Liver (tissue), 8 donors: ENCODE measurements at regions not wholly inside any gene's neighbourhood (a gene's known extent, or its start where the extent isn't known, plus 50 kb on each side); places are given as distances from the start of the nearest gene placed in this dataset.

Experiments
- DNase-seq: peaks from one replicate; pipeline ENCODE4 v3.0.0-alpha.2; 2017; ENCODE audit warnings: low spot score
- H3K27ac ChIP-seq, 2 donors: one replicate each; pipeline ENCODE4 v1.7.0; 2013; ENCODE audit warnings: inconsistent platforms in 2 of 2, low read length in 2 of 2, control low read depth in 1 of 2, low read depth in 1 of 2, mild to moderate bottlenecking in 1 of 2
- H3K27me3 ChIP-seq, 4 donors: one replicate each; pipeline versions ENCODE4 v1.6.1 to v1.7.0; 2013; ENCODE audit warnings: low read length in 3 of 4, inconsistent platforms in 1 of 4, mild to moderate bottlenecking in 1 of 4, moderate library complexity in 1 of 4; ENCODE audit not compliant: control insufficient read depth in 4 of 4, insufficient read depth in 4 of 4
- H3K36me3 ChIP-seq, 4 donors: one replicate each; pipeline versions ENCODE4 v1.6.1 to v1.7.0; 2013; ENCODE audit warnings: low read length in 3 of 4, mild to moderate bottlenecking in 3 of 4, low read depth in 1 of 4, moderate library complexity in 1 of 4; ENCODE audit not compliant: control insufficient read depth in 4 of 4, insufficient read depth in 3 of 4
- H3K4me1 ChIP-seq, 4 donors: one replicate each; pipeline versions ENCODE4 v1.6.1 to v1.7.0; 2013; ENCODE audit warnings: low read length in 3 of 4, mild to moderate bottlenecking in 3 of 4, moderate library complexity in 1 of 4; ENCODE audit not compliant: control insufficient read depth in 4 of 4, insufficient read depth in 4 of 4
- H3K4me3 ChIP-seq, 3 donors: one replicate each; pipeline versions ENCODE4 v1.6.1 to v1.7.0; 2013; ENCODE audit warnings: low read length in 3 of 3, control low read depth in 1 of 3, low read depth in 1 of 3, mild to moderate bottlenecking in 1 of 3
- H3K9ac ChIP-seq, 2 donors: one replicate each; pipeline ENCODE4 v1.7.0; 2013; ENCODE audit warnings: low read length in 2 of 2, mild to moderate bottlenecking in 2 of 2, moderate library complexity in 2 of 2, control low read depth in 1 of 2, low read depth in 1 of 2
- H3K9me3 ChIP-seq, 4 donors: one replicate each; pipeline versions ENCODE4 v1.6.1 to v1.7.0; 2013; ENCODE audit warnings: low read length in 3 of 4; ENCODE audit not compliant: control insufficient read depth in 4 of 4
- CTCF ChIP-seq: fragments of 150-350 bp; IDR thresholded peaks from 2 replicates; pipeline ENCODE4 v1.5.1; 2017; ENCODE audit warnings: improper control_type of control experiment, low read depth, low read length; ENCODE audit not compliant: missing input control
- EGR1 ChIP-seq, 2 donors: IDR thresholded peaks; 2 replicates each; pipeline ENCODE4 v1.6.1; 2016 to 2018; ENCODE audit warnings: antibody characterized with exemption in 2 of 2, low read depth in 2 of 2
- FOXA2 ChIP-seq: IDR thresholded peaks from 2 replicates; pipeline ENCODE4 v1.6.1; 2016; ENCODE audit warnings: antibody characterized with exemption
- GABPA ChIP-seq, 2 donors: IDR thresholded peaks in 1 of 2; conservative IDR thresholded peaks in 1 of 2; 2 replicates each; pipeline ENCODE4 v1.6.1; 2016; ENCODE audit warnings: antibody characterized with exemption in 2 of 2, mild to moderate bottlenecking in 1 of 2, moderate library complexity in 1 of 2
- HNF4G ChIP-seq: IDR thresholded peaks from 2 replicates; pipeline ENCODE4 v1.6.1; 2016; ENCODE audit warnings: antibody characterized with exemption
- REST ChIP-seq: IDR thresholded peaks from 2 replicates; pipeline ENCODE4 v1.6.1; 2016; ENCODE audit warnings: antibody characterized with exemption, mild to moderate bottlenecking
- RXRA ChIP-seq, 2 donors: IDR thresholded peaks; 2 replicates each; pipeline ENCODE4 v1.6.1; 2017 to 2018; ENCODE audit warnings: antibody characterized with exemption in 2 of 2, mild to moderate bottlenecking in 1 of 2
- TAF1 ChIP-seq: conservative IDR thresholded peaks from 2 replicates; pipeline ENCODE4 v1.6.1; 2016; ENCODE audit warnings: antibody characterized with exemption, mild to moderate bottlenecking
- ZBTB33 ChIP-seq: IDR thresholded peaks from 2 replicates; pipeline ENCODE4 v1.6.1; 2016; ENCODE audit warnings: antibody characterized with exemption
- WGBS: extraction: QIAGEN DNeasy Blood & Tissue Kit; methylation state at CpG from one replicate; pipeline ENCODE4 v1.1.7; 2013; 5-methylcytosine and 5-hydroxymethylcytosine counted together
- donor health status: healthy.
- donor health status: healthy.
- donor health status: healthy.
- donor health status: healthy.
- donor health status: healthy.

GRCh38 chrX:16431266-16431665, 218.7 kb upstream of the S100G start (continued):
- TF ChIP-seq ZBTB33, result no peak
- no peak for TF ChIP-seq HNF4G
- TF ChIP-seq EGR1 (IDR thresholded peaks at IDR 0.05; ENCODE audit: low read depth in 2 of 2), result no peak

- Histone ChIP-seq H3K27ac (no peak overlapping the region), H3K4me3 (no peak overlapping the region), H3K4me1 (no peaks in the 10 kb centered on the region), H3K9me3 (no peaks in the 10 kb centered on the region), H3K36me3 (no peaks in the 10 kb centered on the region), H3K27me3 (peaks cover 0 to 4% (median 0%) of the 10 kb centered on the region in 4 donors), H3K9ac (no peak overlapping the region)
- WGBS, result 75% methylated on average over 3 of the region's 3 CpGs
- DNase-seq, result no peak
- TF ChIP-seq TAF1 (no peak), GABPA (IDR thresholded peaks at IDR 0.05 in 1 of 2, conservative IDR thresholded peaks at IDR 0.05 in 1 of 2) (no peak), EGR1 (IDR thresholded peaks at IDR 0.05; ENCODE audit: low read depth in 2 of 2) (no peak), REST (no peak)
Observed at GRCh38 chrX:16433021-16433420, 216.9 kb upstream of the S100G start.

GRCh38 chrX:16435399-16435986, 214.5 kb upstream of the S100G start:
- Histone ChIP-seq H3K9ac (no peak overlapping the region), H3K27ac (no peak overlapping the region), H3K4me1 (no peaks in the 10 kb centered on the region), H3K36me3 (no peaks in the 10 kb centered on the region), H3K9me3 (no peaks in the 10 kb centered on the region), H3K27me3 (peaks cover 0 to 4% (median 0%) of the 10 kb centered on the region in 4 donors), H3K4me3 (no peak overlapping the region)
- DNase-seq, result no peak
- WGBS, result 91% methylated on average over 2 of the region's 2 CpGs
- no peak for TF ChIP-seq RXRA (IDR thresholded peaks at IDR 0.05)
- no peak for TF ChIP-seq CTCF
- no peak for TF ChIP-seq FOXA2
